Heart left ventricle (tissue), 16 donors: ENCODE measurements at regions not wholly inside any gene's neighbourhood (a gene's known extent, or its start where the extent isn't known, plus 50 kb on each side); places are given as distances from the start of the nearest gene placed in this dataset.
A peak's percentile ranks its signal among the peaks of the same experiment; 100 is the strongest.

ENCODE experiments used
- ATAC-seq, 4 donors: fragments of 200-7000 bp; cut with Tn5 transposase; one replicate each; pipeline ENCODE4 v1.9.1; 2020 to 2022; ENCODE audit warnings: moderate library complexity in 4 of 4, mild to moderate bottlenecking in 3 of 4, moderate number of reproducible peaks in 1 of 4
- DNase-seq, 5 donors: peaks; one replicate each; pipeline ENCODE4 v3.0.0-alpha.2; 2020
- H3K27ac ChIP-seq, 12 donors: fragments of 200-600 bp; sonication (generic) in 4 of 12; one replicate each; pipeline versions ENCODE4 v1.5.0 to v1.8.0; 2016 to 2022; ENCODE audit warnings: mild to moderate bottlenecking in 2 of 12
- H3K27me3 ChIP-seq, 9 donors: fragments of 200-600 bp; sonication (generic) in 2 of 9; one replicate each; pipeline versions ENCODE4 v1.5.1 to v1.8.0; 2016 to 2022; ENCODE audit warnings: mild to moderate bottlenecking in 3 of 9
- H3K36me3 ChIP-seq, 9 donors: fragments of 200-600 bp; sonication (generic) in 2 of 9; one replicate each; pipeline versions ENCODE4 v1.5.0 to v1.8.0; 2018 to 2022; ENCODE audit warnings: mild to moderate bottlenecking in 2 of 9
- H3K4me1 ChIP-seq, 12 donors: fragments of 200-600 bp; sonication (generic) in 4 of 12; one replicate each; pipeline versions ENCODE4 v1.5.0 to v1.8.0; 2016 to 2022; ENCODE audit warnings: mild to moderate bottlenecking in 3 of 12
- H3K4me3 ChIP-seq, 12 donors: fragments of 200-600 bp; sonication (generic) in 4 of 12; one replicate each; pipeline versions ENCODE4 v1.5.0 to v1.8.0; 2017 to 2022; ENCODE audit warnings: mild to moderate bottlenecking in 9 of 12, moderate library complexity in 4 of 12
- H3K9me3 ChIP-seq, 12 donors: fragments of 200-600 bp; sonication (generic) in 4 of 12; one replicate each; pipeline versions ENCODE4 v1.5.0 to v1.8.0; 2016 to 2022; ENCODE audit warnings: mild to moderate bottlenecking in 1 of 12
- POLR2A ChIP-seq, 2 donors: fragments of 450-650 bp; IDR thresholded peaks; one replicate each; pipeline ENCODE4 v1.6.1; 2017; ENCODE audit warnings: antibody characterized with exemption in 2 of 2, mild to moderate bottlenecking in 2 of 2, moderate library complexity in 2 of 2
- WGBS, 4 donors: extraction: QIAGEN DNeasy Blood & Tissue Kit in 2 of 4; methylation state at CpG; one replicate each; pipeline versions ENCODE4 v1.1.5 to v1.1.7; 2013 to 2018; 5-methylcytosine and 5-hydroxymethylcytosine counted together
- intact Hi-C, 10 donors: fragments of 100-400 bp; cut with DNase I; formaldehyde crosslinking; loops; one replicate each; pipeline versions ENCODE4 v1.11.1 to v1.14.2; 2022
- TF ChIP-seq, protein P1 (sequence below), 12 donors: fragments of 200-600 bp; sonication (generic) in 4 of 12; IDR thresholded peaks; one replicate each; pipeline versions ENCODE4 v1.5.0 to v1.8.0; 2018 to 2022; ENCODE audit warnings: antibody characterized with exemption in 12 of 12, mild to moderate bottlenecking in 5 of 12
- donor health status: ischemic (EF 13 %, LVEDD 7.1; RV severe dilation, severe dysfunction).
- donor health status: healthy with polysubstance abuse.
- donor health status: DM: no; HTN: yes; CAD: no.
- donor health status: DM: no; HTN: no; CAD: no.
- donor health status: ischemic (EF 25% LVEDD 6.9; RV normal size, moderate dysfunction).
- donor health status: ischemic (EF 25% LVEDD 5.7; RV mildly dilated, moderate dysfunction).
- donor health status: healthy.
- donor health status: DM: yes; HTN: yes; CAD: no.
- donor health status: ischemic (EF 35%, LVEDD 5.7; RV mildly dilated, moderate dysfunction).
- donor health status: nonischemic (EF 11% LVEDD 7.7; RV severe dilation, severe dysfunction).
- donor health status: DM: yes; HTN: yes; CAD: no.
- donor health status: PGD.
- donor health status: ischemic (EF 29% LVEDD 5.4; RV normal size, mild dysfunction).
- donor health status: nonischemic (EF 23%, LVEDD 6.1; RV moderate dilation, normal function).

- ATAC-seq = peak; percentile 15 to 53 (median 45)
- no peak for TF ChIP-seq POLR2A (IDR thresholded peaks at IDR 0.05)
- TF ChIP-seq, protein P1, sequence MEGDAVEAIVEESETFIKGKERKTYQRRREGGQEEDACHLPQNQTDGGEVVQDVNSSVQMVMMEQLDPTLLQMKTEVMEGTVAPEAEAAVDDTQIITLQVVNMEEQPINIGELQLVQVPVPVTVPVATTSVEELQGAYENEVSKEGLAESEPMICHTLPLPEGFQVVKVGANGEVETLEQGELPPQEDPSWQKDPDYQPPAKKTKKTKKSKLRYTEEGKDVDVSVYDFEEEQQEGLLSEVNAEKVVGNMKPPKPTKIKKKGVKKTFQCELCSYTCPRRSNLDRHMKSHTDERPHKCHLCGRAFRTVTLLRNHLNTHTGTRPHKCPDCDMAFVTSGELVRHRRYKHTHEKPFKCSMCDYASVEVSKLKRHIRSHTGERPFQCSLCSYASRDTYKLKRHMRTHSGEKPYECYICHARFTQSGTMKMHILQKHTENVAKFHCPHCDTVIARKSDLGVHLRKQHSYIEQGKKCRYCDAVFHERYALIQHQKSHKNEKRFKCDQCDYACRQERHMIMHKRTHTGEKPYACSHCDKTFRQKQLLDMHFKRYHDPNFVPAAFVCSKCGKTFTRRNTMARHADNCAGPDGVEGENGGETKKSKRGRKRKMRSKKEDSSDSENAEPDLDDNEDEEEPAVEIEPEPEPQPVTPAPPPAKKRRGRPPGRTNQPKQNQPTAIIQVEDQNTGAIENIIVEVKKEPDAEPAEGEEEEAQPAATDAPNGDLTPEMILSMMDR (IDR thresholded peaks at IDR 0.05) = peak; percentile 46 to 74 (median 66)
- Histone ChIP-seq H3K9me3 (no peaks in the 10 kb centered on the region), H3K4me3 (no peak overlapping the region), H3K4me1 (peaks cover 0 to 17% (median 5%) of the 10 kb centered on the region in 12 donors), H3K27me3 (peaks cover 0 to 24% (median 0%) of the 10 kb centered on the region in 9 donors), H3K36me3 (no peaks in the 10 kb centered on the region), H3K27ac (no peak overlapping the region)
- DNase-seq = peak; percentile 18 to 66 (median 43)
- intact Hi-C loops = loop anchor here in 8 of 10 donors (5.0 to 10.0 kb wide), 4 partner anchors 133 to 268 kb away; partner anchors contain the start of gene NIPBL (in 3 of the 8)
- WGBS, 4 donors = 17 to 24% (median 21%) methylated on average over 5 of the region's 5 CpGs
Measured at GRCh38 chr5:36739751-36740221, 133.4 kb downstream of the SLC1A3 start.

DNA sequence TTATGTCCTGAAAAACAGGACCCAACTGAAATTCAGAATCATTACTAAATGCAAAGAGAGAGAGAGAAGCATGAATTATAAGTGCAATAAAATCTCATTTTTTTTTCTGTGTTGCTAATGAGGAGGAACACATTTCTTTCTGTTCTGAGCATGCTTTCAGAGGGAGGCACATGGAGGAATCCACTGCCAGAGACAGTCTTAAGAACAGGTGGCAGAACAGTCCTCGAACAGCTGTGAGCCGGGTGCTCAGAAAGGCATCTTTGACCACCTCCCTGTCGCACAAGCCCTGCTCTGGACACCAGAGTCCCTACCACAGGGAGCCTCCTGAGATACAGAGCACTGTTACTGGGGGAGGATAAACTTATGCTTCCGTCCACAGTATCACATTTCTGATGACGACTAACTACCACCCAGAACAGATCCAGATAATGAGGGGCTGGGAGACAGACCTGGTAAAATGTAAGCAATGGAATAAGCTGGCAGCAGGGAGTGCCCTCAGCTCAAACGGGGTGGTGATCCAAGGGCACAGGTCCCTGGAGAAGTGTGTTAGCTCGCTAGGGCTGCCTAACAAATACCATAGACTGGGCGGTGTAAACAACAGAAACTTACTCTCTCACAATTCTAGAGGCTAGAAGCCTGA is 134.0 kb downstream of the SLC1A3 start:
- Histone ChIP-seq H3K27me3 (peaks cover 0 to 19% (median 0%) of the 10 kb centered on the region in 9 donors), H3K4me1 (peaks cover 0 to 22% (median 8%) of the 10 kb centered on the region in 12 donors), H3K4me3 (no peak overlapping the region), H3K36me3 (no peaks in the 10 kb centered on the region), H3K9me3 (no peaks in the 10 kb centered on the region), H3K27ac (no peak overlapping the region)
- DNase-seq = no peak
- WGBS, 4 donors = 68 to 69% (median 68%) methylated on average over 6 to 8 of the region's 8 CpGs
- TF ChIP-seq, protein P1 (IDR thresholded peaks at IDR 0.05) = no peak
- TF ChIP-seq POLR2A (IDR thresholded peaks at IDR 0.05) = no peak
- intact Hi-C loops = loop anchor here in 7 of 10 donors (5.0 to 10.0 kb wide), 4 partner anchors 132 to 267 kb away; partner anchors contain the start of gene NIPBL (in 2 of the 7)
- peak in 1 of 4 donors; percentile 32 for ATAC-seq

DNA sequence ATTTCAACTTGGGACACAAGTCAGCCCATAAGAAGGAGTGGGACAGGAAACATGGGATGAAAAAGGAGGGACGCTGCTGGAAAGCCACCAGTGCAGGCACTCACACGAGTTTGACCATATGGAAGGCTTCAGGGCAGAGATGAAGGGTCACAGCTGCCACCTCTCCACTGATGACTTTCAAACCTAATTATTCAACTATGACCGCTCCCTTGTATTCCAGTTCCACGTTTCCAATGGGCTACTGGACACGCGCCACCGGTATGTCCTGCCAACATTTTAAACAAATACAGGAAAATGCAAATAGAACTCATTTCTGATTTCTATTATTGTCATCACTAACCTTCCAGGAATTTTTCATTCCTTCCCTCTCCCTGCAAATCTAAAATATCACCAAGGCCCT is 134.7 kb downstream of the SLC1A3 start:
- intact Hi-C loops = loop anchor here in 7 of 10 donors (5.0 to 10.0 kb wide), 4 partner anchors 131 to 266 kb away; partner anchors contain the start of gene NIPBL (in 2 of the 7)
- ATAC-seq (no peak), DNase-seq (no peak)
- Histone ChIP-seq H3K27me3 (peaks cover 0 to 14% (median 0%) of the 10 kb centered on the region in 9 donors), H3K4me3 (no peak overlapping the region), H3K4me1 (peaks cover 0 to 26% (median 9%) of the 10 kb centered on the region in 12 donors), H3K36me3 (no peaks in the 10 kb centered on the region), H3K27ac (no peak overlapping the region), H3K9me3 (no peaks in the 10 kb centered on the region)
- 48 to 67% (median 56%) methylated on average over 7 of the region's 7 CpGs for WGBS, 4 donors
- TF ChIP-seq POLR2A (IDR thresholded peaks at IDR 0.05) = no peak
- TF ChIP-seq, protein P1 (IDR thresholded peaks at IDR 0.05) = no peak
